ENCODE measurements at regions not wholly inside any gene's neighbourhood (a gene's known extent, or its start where the extent isn't known, plus 50 kb on each side); places are given as distances from the start of the nearest gene placed in this dataset.

DNA sequence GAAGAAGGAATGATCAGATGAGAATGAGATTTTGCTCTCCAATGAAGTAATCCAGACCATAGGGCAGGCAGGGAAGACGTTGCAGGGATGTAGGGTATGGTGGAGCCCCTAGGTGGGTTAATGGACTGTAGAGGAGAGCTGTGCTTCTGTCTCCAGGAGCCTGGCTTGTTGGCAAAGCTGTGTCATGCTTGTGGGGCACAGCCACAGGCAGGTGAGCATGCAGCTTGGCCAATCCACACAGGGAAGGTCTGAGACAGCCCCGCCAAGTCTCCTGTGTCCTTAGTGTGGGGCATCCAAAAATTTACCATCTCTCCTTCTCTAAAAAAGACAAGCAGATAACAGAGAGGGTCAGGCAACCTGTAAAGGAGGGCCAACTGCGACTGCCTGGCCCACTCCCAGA, 71.4 kb upstream of the FLT1 start:
- TF ChIP-seq, protein P1, sequence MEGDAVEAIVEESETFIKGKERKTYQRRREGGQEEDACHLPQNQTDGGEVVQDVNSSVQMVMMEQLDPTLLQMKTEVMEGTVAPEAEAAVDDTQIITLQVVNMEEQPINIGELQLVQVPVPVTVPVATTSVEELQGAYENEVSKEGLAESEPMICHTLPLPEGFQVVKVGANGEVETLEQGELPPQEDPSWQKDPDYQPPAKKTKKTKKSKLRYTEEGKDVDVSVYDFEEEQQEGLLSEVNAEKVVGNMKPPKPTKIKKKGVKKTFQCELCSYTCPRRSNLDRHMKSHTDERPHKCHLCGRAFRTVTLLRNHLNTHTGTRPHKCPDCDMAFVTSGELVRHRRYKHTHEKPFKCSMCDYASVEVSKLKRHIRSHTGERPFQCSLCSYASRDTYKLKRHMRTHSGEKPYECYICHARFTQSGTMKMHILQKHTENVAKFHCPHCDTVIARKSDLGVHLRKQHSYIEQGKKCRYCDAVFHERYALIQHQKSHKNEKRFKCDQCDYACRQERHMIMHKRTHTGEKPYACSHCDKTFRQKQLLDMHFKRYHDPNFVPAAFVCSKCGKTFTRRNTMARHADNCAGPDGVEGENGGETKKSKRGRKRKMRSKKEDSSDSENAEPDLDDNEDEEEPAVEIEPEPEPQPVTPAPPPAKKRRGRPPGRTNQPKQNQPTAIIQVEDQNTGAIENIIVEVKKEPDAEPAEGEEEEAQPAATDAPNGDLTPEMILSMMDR (conservative IDR thresholded peaks at IDR 0.05; ENCODE audit: low read depth, low read length), result no peak
- no peak overlapping the region for H3K4me3 ChIP-seq (ENCODE audit: low read depth, low read length)
- DNase-seq (ENCODE audit: low read depth), result no peak

DNA sequence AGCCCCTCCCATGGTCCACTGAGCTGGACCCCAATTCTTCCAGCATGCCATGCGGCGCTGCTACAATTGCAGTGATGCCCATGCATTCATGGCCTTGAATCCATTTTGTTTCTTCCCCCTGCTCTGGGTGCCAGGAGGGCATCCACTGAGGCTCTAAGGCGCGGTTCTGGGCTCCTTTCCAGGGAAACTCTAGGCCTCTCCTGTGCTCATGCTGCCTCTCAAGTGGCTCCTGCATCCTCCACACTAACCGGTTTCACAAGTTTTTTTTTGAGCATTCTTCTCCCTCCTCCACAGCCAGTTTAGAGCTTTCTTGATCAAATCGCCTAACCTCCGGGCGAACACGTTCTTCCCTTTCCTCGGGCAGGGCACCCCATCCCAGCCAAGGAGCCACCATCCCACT, 69.1 kb upstream of the FLT1 start:
- TF ChIP-seq, protein P1 (conservative IDR thresholded peaks at IDR 0.05; ENCODE audit: low read depth, low read length), result no peak
- no peak for DNase-seq (ENCODE audit: low read depth)
- no peak overlapping the region for H3K4me3 ChIP-seq (ENCODE audit: low read depth, low read length)

DNA sequence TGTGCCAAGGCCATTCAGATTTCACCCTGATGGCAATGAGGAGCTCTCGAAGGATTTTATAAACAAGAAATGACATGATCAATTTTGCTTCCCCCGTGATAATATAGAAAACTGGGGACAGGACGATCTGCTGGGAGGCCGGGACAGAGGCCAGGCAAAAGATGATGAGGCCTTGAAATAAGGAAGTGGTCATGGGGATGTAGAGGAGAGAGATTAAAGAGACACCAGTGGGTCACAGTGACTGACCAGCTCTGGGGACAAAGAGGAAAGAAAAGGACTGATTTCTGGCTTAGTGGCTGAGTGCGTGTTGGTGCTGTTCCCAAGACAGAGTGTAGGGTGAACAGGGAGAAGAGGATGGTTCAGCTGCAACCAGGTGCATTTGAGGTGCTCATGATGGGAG, 68.7 kb upstream of the FLT1 start:
- no peak overlapping the region for H3K4me3 ChIP-seq (ENCODE audit: low read depth, low read length)
- no peak for DNase-seq (ENCODE audit: low read depth)
- TF ChIP-seq, protein P1 (conservative IDR thresholded peaks at IDR 0.05; ENCODE audit: low read depth, low read length), result no peak

DNA sequence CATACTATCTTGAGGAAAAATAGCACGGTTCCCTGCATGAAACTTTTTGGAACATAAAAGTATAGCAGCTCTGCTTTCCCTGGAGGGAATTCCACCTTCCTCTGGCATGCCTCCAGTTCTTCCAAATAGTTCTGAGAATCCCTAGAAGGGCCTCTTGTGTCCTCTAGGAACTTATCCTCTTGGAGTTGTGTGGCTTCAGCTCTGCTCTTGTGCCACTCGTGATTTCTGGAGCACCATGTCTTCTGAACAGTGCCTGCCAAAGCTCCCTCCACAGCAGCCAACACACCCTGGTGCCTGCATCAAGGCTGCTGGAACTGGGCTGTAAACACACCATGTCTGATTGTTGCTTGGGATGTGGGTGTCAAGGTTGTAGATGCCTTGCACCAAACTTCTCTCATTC, 65.7 kb upstream of the FLT1 start:
- DNase-seq (ENCODE audit: low read depth), result no peak
- H3K4me3 ChIP-seq (ENCODE audit: low read depth, low read length), result no peak overlapping the region
- TF ChIP-seq, protein P1 (conservative IDR thresholded peaks at IDR 0.05; ENCODE audit: low read depth, low read length), result no peak

DNA sequence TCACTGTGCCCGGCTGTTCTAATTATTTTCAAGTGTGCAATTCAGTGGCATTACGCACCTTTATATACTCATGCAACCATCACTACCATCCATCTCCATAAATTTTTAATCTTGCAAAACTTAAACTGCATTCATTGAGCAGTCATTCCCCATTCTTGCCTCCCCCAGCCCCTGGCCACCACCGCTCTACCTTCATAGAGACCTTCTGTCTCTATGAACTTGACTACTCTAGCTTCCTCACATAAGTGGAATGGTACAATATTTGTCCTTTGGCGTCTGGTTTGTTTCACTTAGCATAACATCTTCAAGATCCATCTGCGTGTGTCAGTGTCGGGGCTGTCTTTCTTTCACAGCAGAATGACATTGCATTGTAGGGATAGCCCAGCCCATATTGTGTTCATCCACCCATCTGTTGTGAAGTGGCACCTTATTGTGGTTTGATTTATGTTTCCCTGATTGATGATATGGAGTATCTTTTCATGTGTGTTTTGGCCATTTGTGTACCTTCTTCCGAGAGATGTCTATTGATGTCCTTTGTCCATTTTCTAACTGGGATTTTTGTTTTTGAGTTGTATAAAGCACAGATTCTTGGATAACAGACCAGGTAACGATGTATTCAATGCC, 64.8 kb upstream of the FLT1 start:
- H3K4me3 ChIP-seq (ENCODE audit: low read depth, low read length), result no peak overlapping the region
- TF ChIP-seq, protein P1 (conservative IDR thresholded peaks at IDR 0.05; ENCODE audit: low read depth, low read length), result no peak
- DNase-seq (ENCODE audit: low read depth), result no peak

DNA sequence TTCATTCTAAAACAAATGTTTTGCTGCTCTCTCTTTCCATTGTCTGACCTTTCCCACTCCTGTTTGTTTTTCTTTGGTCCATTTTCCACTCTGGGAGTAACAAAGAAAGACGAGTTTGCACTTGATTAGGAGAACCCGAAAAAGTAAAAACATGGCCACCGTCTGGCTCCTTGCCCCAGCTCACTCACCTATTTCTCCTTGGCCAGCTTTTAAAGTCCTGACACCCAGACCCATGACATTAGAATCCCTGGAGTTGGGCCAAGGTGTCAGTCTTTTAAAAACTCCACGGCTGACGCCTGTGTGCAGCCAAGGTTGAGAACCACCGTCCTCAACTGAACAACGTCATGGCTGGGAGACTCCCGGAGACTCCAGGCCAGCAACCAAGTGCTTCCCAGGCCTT, 63.6 kb upstream of the FLT1 start:
- H3K4me3 ChIP-seq (ENCODE audit: low read depth, low read length), result no peak overlapping the region
- TF ChIP-seq, protein P1 (conservative IDR thresholded peaks at IDR 0.05; ENCODE audit: low read depth, low read length), result no peak
- DNase-seq (ENCODE audit: low read depth), result peak; percentile 49

DNA sequence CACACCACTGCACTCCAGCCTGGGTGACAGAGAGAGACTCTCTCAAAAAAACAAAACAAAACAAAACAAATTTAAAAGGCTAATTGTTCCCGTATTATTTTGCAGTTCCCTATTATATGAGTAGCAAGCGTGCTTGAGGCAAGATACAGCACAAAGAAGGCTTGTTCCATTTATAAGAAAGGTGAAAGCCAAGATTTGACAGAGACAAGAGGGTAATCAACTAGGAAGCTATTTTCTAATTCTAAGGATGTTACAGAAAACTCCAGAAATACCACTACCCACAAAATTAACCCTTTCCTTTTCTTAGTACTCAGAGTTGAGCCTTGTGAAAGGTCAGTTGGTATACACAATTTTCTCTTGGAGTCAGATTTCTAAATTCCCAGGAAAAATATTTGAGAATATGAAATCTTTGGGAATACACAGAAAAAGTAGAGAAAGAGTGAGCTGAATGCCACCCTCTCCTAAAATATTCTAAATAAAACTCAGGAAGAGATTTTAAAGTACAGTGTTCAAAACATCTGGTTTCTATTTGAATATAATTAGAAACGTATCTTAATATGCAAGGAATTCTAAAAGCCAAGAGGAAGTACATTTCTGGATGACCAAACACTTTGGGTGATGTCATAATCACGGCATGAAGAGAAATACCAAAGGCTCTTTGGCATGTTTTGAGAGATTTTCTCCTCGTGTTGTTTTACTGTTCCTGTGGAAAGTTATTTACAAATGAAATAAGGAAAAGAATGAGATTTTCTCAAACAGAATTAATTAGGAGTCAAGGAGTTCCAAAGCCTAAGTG, 63.0 kb upstream of the FLT1 start:
- TF ChIP-seq, protein P1 (conservative IDR thresholded peaks at IDR 0.05; ENCODE audit: low read depth, low read length), result no peak
- peak; percentile 91 for DNase-seq (ENCODE audit: low read depth)
- no peak overlapping the region for H3K4me3 ChIP-seq (ENCODE audit: low read depth, low read length)

Measured in choroid plexus epithelial cell (primary cell).